A549 (cell line): ENCODE measurements at regions not wholly inside any gene's neighbourhood (a gene's known extent, or its start where the extent isn't known, plus 50 kb on each side); places are given as distances from the start of the nearest gene placed in this dataset.

ENCODE experiments used
- EP300 ChIP-seq, 2 experiments: fragments of >200 bp; sonication (Bioruptor Twin); formaldehyde crosslinking; IDR thresholded peaks; 2 replicates in 1 of 2; 3 replicates in 1 of 2; pipeline ENCODE4 v1.6.1; 2016 to 2017
- HDAC2 ChIP-seq: fragments of 200-600 bp; sonication (generic); IDR thresholded peaks from 2 replicates; pipeline ENCODE4 v1.6.1; 2016
- RFX5 ChIP-seq: fragments of 450-650 bp; IDR thresholded peaks from 2 replicates; pipeline ENCODE4 v1.7.1; 2014; ENCODE audit warnings: antibody characterized with exemption, mild to moderate bottlenecking, moderate library complexity
- TP53 ChIP-seq: fragments of 250-450 bp; sonication (Bioruptor Pico); IDR thresholded peaks from 2 replicates; pipeline ENCODE4 v1.5.0; 2021; ENCODE audit warnings: mild to moderate bottlenecking, moderate library complexity
- TF ChIP-seq, protein P1 (sequence below): fragments of >200 bp; sonication (Bioruptor Twin); formaldehyde crosslinking; IDR thresholded peaks from 3 replicates; pipeline ENCODE4 v1.5.1; 2016

DNA sequence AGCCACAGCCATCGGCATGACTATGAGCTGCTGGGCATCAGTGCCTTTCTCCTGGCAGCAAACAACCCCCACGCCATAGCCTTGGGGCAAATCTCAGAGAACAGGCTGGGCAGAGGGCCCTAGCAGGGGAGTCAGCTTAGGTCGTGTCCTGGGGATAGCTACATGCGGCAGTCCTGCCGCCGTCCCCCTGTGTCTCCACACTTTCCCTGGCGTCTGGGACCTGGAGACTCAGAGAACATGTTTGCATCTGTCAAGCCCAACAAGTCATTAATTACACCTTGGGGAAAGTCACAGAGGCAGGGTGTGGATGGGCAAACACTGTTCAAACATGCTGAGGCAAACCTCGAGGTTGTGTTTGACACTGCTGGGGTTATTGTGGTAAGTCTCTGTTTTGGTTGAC, 123.6 kb downstream of the C5orf15 start:
- TF ChIP-seq EP300 (IDR thresholded peaks at IDR 0.05) (no peak), TP53 (CRISPR knock-in tag) (no peak), HDAC2 (no peak), RFX5 (no peak)
- TF ChIP-seq, protein P1, sequence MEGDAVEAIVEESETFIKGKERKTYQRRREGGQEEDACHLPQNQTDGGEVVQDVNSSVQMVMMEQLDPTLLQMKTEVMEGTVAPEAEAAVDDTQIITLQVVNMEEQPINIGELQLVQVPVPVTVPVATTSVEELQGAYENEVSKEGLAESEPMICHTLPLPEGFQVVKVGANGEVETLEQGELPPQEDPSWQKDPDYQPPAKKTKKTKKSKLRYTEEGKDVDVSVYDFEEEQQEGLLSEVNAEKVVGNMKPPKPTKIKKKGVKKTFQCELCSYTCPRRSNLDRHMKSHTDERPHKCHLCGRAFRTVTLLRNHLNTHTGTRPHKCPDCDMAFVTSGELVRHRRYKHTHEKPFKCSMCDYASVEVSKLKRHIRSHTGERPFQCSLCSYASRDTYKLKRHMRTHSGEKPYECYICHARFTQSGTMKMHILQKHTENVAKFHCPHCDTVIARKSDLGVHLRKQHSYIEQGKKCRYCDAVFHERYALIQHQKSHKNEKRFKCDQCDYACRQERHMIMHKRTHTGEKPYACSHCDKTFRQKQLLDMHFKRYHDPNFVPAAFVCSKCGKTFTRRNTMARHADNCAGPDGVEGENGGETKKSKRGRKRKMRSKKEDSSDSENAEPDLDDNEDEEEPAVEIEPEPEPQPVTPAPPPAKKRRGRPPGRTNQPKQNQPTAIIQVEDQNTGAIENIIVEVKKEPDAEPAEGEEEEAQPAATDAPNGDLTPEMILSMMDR: no peak
